CMK (cell line): ENCODE measurements at regions not wholly inside any gene's neighbourhood (a gene's known extent, or its start where the extent isn't known, plus 50 kb on each side); places are given as distances from the start of the nearest gene placed in this dataset.

Experiments
- DNase-seq: peaks from one replicate; pipeline ENCODE4 v3.0.0-alpha.2; 2010; ENCODE audit warnings: low read depth

DNA sequence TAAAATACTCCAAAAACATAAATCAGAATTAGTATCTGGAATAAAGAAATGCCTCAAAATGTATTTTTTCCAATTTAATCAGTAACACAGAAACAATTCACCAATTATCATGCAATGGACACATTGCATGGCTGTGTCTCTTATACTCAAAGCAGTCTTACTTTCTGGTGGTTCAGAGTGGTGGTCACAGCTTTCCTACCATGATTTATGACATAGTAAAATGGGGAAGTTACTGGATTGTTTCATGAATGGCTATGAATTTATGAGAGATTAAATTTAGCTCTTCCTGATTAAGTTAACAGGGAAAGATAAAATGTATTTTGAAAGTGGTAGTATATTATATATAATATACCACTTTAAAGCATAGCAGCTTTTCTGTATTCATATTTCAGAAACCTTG, 331.5 kb upstream of the MAP3K7 start:
- no peak for DNase-seq

DNA sequence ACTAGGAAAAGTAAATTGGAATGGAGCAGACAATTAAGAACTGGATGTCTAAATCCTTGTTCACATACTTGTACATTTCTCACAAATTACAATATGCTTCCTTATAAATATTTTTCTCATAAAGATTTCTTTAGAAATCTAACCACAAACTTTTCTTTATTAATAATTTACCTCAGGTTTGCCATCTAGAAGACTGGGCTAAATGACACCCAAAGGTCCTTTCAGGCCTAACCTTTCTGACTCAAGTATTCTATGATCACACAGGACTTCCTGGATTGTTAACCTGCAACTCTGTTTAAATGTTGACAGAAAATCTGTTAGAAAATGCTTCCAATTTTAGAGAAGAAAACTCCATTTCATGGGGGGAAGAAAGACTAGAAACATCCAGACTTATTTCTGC, 330.5 kb upstream of the MAP3K7 start:
- no peak for DNase-seq

DNA sequence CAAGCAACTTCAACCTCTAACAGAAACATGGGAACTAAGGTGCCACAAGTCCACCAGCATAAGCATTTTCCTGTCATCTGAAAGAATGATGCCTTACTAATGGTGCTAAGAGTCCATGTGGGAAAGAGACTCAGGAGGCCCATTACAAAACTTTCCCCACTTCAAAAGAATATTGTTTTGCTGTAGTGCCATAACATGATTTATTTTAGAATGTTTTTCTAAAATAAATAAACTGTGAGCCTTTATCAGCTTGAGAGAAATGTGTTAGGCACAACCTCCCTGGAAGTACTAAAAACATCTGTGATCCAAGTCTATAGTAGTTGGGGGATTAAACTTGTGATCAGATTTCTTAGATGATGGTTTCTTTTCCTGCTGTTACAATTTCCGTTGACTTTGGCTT, 330.1 kb upstream of the MAP3K7 start:
- DNase-seq: no peak

DNA sequence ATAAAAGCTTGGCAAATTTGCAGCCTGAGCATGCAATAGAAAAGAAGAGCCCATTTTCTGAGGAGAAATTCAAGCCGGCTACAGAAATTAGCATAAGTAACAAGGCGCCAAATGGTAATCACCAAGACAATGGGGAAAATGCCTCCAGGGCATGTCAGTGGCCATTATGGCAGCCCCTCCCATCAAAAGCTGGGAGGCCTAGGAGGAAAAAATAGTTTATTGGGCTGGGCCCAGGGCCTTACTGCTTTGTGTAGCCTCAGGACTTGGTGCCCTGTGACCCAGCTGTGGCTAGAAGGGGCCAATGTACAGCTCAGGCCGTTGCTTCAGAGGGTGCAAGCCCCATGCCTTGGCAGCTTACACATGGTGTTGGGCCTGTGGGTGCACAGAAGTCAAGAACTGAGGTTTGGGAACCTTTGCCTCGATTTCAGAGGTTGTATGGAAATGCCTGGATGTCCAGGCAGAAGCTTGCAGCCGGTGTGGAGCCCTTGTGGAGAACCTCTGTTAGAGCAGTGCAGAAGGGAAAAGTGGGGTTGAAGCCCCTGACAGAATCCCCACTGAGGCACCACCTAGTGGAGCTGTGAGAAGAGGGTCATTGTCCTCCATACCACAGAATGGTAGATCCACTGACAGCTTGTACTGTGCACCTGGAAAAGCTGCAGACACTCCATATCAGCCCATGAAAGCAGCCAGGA, 328.5 kb upstream of the MAP3K7 start:
- DNase-seq: no peak

DNA sequence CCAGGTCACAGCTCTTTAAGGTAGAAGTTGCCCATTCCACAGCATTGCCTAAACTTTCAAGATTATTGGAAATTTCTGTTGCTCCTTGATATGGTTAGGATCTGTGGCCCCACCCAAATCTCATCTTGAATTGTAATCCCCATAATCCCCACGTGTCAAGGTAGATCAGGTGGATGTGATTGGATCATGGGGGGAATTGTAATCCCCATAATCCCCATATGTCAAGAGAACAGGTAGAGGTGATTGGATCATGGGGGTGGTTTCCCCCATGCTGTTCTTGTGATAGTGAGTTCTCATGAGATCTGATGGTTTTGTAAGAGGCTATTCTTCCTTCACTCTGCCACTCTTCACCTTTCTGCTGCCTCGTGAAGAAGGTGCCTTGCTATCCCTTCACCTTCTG, 327.4 kb upstream of the MAP3K7 start:
- no peak for DNase-seq

DNA sequence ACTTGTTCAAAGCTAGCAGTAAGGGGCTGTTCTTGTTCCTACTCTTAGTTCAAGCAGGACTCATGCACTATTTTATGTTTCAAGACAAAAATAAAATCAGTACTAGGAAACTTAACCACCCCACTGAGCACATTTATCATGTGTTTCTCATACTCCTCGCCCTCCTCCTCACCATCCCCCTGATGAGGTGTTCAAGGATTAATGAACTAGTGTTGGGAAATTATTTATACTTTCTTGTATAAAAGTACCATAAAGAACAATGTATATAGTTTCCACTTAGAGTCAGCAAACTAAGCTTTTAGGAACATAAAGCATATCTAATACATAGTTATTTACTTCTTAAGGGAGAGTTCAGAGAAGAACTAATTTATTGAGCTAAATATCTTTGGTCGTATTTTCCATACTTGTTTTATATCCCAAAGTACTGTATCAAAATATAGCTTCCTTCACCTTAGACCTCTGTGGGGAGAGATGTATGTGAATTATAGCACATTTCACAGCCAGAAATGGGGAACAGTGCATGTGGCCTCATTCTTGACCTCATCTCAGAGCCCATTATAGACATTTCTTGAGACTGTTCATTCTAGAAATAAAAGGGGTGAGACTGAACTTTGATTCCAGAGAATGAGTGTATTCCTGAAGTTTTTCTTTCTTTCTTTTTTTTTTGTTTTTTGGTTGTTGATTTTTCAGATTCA, 326.5 kb upstream of the MAP3K7 start:
- no peak for DNase-seq

DNA sequence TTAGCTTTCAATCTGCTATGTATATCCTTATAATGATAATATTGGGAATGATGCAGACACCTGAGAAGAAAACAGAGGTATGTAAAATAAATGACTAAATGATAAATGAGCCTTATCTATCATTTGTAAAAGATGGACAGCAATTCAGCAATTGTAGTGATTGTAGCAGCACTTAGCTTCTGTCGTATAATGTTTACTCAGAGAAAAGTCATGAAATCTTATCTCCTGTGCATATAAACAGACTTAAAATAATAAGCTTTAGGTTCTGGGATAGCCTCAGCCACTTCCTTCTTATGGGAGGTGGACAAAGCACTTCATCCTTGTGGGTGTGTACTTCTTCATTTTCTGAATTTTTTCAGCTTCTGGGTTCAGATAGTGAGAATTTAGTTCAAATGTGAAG, 324.8 kb upstream of the MAP3K7 start:
- no peak for DNase-seq

DNA sequence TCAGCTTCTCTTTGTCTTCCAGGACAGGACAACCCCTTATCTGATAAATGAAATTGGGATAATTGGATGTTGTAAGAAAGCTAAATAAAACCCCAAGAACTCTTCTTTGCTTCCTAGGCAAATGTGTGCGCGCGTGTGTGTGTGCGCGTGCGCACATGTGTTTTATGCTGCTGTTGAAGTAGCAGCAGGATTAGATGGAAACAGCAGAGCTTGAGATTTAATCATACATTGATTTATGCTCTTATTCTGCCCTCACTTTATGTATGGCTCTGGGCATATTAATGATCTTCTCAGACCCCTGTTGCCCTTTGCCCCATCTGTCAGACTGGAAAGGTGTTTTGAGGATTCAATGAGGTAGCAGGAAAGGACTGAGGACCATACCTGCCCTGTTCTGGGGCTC, 324.0 kb upstream of the MAP3K7 start:
- no peak for DNase-seq

DNA sequence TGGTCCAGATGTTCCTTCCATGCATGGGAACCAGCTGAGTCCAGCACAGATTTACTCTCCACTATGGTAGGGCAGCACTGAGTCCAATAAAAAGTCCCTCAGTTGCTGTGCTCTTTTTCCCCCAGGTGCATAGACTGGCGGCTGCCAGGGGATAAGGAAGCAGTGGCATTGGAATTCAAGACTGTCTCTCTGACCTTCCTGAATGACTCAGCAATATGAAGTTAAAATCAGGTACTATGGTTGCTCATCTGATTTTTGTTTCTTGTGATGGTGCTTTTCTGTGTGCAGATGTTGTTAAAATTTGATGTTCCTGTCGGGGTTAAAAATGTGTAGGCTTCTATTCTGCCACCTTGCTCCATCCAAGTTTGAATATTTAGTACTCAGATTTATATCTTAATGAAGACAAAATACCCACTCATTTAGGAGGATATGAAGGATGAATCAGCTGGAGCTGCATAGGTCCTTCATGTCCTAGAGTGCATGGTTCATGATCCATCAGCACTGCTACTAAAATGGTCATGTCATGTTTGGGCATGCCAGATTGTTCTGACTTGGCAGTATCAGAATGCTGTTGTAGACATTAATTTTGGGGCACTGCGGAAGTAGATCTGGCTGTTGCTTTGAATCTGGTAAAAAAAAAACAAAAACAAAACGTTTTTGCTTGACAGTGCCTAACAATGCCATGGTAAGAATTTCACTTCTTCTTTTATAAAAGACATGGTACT, 321.2 kb upstream of the MAP3K7 start:
- DNase-seq: no peak

DNA sequence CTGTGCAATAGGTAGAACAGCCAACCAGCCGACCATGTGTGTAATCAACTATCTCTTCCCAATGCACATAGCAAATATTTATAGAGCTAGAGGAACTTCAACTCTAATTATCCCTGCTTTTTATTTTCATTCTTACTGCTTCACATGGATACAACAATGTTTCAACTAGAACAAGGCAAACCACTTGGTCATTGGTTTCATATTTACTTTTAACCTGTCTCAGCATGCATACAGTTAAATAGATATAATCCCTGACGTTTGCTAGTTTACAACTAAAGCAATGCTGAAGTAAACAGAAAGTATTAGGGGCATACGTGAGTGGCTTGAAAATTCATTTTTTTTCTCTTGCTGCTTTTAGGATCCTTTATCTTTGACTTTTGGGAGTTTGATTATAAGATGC, 318.5 kb upstream of the MAP3K7 start:
- DNase-seq: no peak

DNA sequence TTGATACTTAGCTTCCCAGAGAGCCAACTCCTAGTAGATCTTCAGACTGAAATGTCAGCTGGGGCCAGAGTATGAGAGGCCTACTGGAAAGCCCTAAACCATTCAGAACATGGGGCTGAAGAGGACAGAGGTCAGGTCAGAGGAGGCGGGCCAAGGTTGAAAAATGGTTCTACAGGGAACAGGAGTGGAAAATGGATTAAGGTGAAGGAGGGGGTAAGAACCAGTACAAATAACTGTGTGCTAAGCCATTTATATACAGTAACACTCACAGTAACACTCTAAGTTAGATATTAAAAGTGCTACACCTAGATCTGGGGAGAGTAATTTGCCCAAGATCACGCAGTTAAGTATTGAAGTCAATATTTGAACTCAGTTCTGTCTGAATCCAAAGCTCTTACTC, 313.2 kb upstream of the MAP3K7 start:
- DNase-seq: no peak

DNA sequence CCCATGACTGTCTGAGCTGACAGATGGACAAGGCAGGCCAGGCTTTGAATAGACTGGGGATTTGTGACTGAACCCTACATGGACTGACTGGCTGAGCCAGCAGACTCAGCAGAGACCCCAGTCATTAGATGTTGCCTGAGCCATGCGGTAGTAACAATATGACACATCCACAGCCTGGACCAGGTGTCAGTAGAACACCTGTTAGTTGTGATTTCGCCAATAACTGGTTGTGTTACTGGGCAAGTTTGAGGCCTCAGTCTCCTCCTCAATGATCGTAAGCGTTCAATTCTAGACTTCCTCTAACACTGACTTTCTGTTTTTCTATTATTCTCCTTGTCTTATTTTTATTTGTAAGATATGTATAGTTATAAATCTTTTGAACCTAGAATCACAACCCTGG, 311.9 kb upstream of the MAP3K7 start:
- no peak for DNase-seq

DNA sequence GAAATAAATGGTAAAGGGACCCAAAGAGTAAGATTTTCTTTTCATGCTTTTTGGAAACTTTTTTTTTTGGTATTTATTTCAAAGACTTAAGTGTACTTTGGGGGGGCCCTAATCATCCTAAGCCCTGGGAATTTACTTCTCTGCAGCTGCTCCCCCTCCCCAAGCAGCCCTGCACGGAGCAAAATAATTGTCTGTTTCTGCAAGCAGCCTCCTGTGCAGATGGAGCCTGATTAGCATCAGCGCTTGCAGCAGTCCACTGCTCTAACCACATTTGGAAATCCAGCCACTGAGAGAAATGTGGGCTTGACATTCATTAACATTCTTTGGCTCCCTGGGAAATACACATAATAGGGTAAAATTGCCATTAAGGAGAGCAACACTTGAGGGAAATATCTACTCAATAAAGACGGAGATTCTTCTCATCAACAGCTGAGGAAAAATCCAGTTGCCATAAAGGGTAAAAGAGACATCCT, 309.2 kb upstream of the MAP3K7 start:
- DNase-seq: no peak

DNA sequence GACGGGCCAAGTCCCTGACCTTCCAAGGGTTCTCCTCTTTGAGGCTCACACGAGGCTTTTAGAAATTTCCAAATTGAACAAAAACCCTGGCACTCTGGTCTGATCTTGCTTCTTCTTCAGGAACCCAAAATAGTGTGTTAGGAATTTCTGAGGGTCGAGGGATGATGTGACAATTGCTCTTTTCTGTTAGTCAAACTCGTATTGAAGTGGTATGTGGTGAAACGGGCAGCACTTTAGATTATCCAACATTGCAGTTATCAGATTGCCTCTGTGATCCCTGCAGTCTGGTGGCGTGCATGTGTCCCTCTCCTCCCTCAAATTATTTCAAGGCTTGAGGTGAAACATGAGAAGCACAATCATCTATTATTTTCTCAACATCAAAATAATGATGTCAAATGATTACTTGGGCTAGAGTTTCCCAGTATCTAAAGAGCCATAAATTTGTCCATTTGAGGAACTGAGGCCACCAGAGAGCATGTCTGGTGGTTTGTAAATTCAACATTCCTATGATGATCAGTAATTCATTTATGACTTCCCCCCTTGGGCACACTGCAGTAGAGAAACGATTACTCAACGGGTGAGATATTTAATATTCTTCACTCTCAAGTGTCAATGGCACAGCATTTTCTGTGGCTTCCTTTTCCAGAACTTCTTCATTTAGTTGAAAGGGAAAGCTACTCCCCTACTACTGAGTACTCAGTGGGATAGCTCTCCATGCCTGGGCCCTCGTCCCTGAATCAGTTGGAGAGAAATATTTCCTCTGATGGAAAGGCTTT, 308.6 kb upstream of the MAP3K7 start:
- DNase-seq: no peak

DNA sequence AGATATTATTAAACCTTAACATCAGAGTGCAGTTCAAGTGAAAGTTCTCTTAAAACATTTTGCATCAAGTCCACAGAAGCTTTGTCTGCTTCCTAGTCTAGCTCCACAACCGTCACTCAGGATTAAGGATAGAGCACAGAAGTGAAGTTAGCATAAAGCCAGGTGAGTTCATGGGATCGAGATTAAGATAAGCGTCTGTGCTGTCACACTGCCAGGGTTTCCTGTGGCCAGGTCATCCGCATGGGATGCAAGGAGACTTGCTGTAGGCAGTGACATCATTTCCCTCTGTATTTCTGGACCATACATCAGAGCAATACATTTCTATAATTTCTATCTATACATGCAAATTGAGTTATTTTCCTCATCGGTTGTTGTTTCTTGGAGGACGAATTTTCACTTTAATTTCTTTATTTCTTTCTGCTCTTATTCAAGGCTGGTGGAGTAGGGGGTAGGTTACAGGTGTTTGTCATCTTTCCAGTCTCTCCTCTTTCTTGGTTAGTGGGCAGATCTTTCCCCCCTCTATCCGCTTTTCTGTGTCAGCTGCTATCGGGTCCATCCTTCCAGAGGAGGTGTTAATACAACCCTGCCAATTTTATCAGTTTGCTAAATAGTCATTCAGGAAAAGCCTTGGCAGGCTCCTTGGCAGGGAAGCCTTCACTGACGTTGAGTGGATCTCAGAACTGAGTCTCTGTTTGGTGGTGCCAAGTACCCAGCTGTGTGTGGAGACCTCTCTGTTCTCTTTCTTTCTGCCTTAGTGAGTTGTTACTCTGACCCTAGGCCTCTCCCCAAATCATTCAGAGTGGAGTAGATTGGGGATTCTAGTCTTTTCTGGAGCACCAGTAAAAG, 307.6 kb upstream of the MAP3K7 start:
- DNase-seq: no peak

DNA sequence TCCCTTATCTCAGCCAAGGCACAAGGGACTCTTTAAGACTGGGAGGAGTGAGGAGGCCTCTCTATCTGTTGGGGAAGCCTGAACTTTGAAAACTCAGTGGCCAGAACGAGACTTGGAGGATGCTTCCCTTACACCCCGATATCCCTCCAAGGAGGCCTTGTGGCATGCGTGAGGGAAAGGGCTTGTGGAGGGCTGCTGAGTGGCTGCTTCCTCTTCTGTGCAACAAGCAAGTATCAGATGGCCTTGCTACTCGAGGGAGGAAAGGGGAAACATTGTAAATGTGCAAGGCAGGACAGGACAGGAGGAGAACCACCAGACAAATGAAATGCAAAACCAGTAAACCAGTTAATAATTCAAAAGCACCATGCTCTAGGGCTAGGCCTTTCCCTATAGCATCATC, 306.5 kb upstream of the MAP3K7 start:
- no peak for DNase-seq

DNA sequence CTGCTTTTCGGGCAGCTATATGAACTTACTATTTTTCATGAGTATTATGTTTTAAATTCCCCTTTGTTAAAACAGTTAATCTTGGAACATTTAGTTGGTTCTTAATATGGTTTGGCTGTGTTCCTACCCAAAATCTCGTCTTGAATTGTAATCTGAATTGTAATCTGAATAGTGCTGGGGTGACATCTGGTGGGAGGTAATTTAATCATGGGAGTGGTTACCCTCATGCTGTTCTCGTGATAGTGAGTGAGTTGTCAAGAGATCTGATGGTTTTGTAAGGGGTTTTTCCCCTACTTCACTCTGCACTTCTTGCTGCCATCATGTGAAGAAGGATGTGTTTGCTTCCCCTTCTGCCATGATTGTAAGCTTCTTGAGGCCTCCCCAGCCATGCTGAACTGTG, 305.4 kb upstream of the MAP3K7 start:
- DNase-seq: no peak

DNA sequence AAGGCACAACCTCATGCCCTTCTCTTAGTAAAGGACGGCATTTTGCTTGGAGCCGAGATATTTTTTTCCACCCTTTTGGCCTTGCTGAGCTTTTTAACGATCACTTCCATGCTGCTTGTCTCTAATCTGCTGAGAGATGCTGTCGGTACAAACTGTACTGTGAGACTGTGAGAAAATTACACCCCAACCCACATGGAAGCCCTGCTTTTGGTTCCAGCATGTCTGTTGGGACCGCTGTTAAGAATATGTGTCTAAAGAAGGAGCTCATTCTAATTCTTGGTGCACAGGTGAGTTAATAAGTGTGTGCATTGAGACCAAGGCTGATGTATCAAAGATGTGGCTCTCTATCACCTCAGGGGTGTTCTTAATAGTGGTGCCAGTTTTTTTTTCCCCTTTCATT, 304.5 kb upstream of the MAP3K7 start:
- no peak for DNase-seq

DNA sequence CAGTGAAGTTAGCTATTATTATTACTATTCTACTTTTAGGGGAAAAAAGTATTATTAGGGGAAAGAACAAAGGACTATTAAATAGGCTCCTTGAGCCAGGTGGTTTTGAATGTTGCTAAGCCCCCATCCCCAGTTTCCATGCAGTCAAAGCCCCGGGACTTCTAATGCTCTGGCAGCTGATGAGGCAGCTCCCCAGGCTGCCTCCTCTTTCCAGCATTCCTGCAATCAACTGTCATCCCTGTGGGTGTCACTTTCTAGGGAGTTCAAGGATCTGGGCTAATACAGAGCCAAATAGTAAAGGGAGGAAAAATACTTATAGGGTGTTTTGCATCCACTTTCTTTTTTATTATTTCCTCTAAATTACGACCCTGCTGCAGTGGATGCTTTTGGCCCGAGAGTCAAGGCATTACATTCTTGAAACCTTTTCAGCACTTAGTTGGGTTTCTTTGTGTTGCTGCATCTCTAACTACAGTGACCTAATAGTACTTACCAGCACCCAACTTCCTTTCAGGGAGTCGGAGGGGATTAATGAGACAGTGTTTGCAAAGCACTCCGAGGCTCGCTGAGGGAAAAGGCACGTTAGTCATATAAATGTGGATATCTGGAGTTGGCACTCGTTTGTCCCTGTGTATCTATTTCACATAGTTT, 303.9 kb upstream of the MAP3K7 start:
- no peak for DNase-seq

DNA sequence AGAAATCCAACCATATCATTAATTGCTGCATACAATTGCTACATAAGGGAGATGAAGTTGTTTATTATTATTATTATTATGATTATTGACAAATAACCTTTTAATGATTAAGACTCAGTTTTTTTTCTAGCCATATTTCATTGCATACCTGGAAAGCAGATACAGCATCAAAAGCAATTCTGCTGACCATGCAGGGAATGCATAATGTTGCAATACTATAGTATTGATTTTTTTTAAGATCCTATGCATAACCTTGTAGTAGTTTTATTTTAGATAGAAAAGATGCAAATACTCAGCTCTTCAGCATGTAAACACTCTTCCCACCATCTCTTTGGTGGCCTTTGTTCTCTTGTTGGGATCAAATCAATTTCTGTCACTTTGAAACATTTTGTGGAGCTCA, 300.9 kb upstream of the MAP3K7 start:
- DNase-seq: no peak

DNA sequence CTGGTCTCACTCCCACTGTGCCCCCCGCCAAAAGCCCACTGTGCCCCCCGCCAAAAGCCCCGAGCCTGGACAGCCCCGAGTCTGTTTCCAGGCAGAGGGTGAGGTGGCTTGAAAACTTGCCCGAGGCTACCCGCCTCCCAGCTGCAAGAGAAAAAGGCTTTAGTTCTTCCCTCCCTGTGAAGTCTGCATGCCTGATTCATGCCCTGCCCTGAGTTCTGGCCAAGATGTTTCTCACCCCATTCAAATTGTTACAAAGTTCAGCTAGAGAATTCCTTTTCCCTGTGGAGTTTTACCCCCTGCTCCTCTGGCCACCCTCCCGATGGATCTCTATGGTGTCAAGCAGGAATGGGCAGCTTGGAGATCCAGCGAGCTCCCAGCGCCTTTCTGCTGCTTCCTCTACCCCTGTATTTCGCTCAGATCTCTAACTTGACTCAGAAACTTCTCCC, 298.8 kb upstream of the MAP3K7 start:
- no peak for DNase-seq
